CD14-positive monocyte (primary cell): ENCODE measurements at regions not wholly inside any gene's neighbourhood (a gene's known extent, or its start where the extent isn't known, plus 50 kb on each side); places are given as distances from the start of the nearest gene placed in this dataset.

Experiments used
- DNase-seq, 3 donors: peaks; one replicate each; pipeline ENCODE4 v3.0.0-alpha.2; 2011 to 2022
- H2AFZ ChIP-seq: 2 replicates; pipeline ENCODE4 v1.6.0; 2012; ENCODE audit warnings: mild to moderate bottlenecking, low read depth, low read length, inconsistent platforms; ENCODE audit not compliant: insufficient read depth, poor library complexity, severe bottlenecking
- H3K27ac ChIP-seq, 2 donors: 1 replicate in 1 of 2; 2 replicates in 1 of 2; pipeline ENCODE4 v1.5.1; 2012 to 2013; ENCODE audit warnings: low read length in 2 of 2, control low read depth in 1 of 2, inconsistent platforms in 1 of 2, low read depth in 1 of 2, mild to moderate bottlenecking in 1 of 2
- H3K27me3 ChIP-seq, 2 donors: one replicate each; pipeline versions ENCODE4 v1.6.0 to v1.6.1; 2011 to 2013; ENCODE audit warnings: low read length in 2 of 2; ENCODE audit not compliant: control insufficient read depth in 2 of 2, insufficient read depth in 2 of 2
- H3K36me3 ChIP-seq, 2 donors: replicated peaks in 1 of 2; 1 replicate in 1 of 2; 2 replicates in 1 of 2; pipeline versions ENCODE4 v1.5.1 to v1.6.1; 2012 to 2013; ENCODE audit warnings: low read length in 2 of 2, control low read depth in 1 of 2, inconsistent platforms in 1 of 2, mild to moderate bottlenecking in 1 of 2; ENCODE audit not compliant: insufficient read depth in 2 of 2, control insufficient read depth in 1 of 2
- H3K4me1 ChIP-seq, 2 donors: 1 replicate in 1 of 2; 2 replicates in 1 of 2; pipeline versions ENCODE4 v1.5.1 to v1.6.1; 2012 to 2013; ENCODE audit warnings: low read length in 2 of 2, control low read depth in 1 of 2, inconsistent platforms in 1 of 2, mild to moderate bottlenecking in 1 of 2, moderate library complexity in 1 of 2; ENCODE audit not compliant: insufficient read depth in 2 of 2, control insufficient read depth in 1 of 2
- H3K4me2 ChIP-seq: replicated peaks from 2 replicates; pipeline ENCODE3; 2012; ENCODE audit warnings: low read length, moderate library complexity, mild to moderate bottlenecking; ENCODE audit not compliant: poor library complexity, severe bottlenecking; ENCODE audit errors: extremely low read depth
- H3K4me3 ChIP-seq, 3 experiments: fragments of 200-600 bp in 1 of 3; sonication (generic) in 1 of 3; replicated peaks in 1 of 3; 1 replicate in 2 of 3; 2 replicates in 1 of 3; pipeline ENCODE4 v1.5.1; 2011 to 2013; ENCODE audit warnings: low read length in 3 of 3, mild to moderate bottlenecking in 3 of 3, control low read depth in 2 of 3, low read depth in 2 of 3, inconsistent platforms in 1 of 3, moderate library complexity in 1 of 3
- H3K79me2 ChIP-seq: 2 replicates; pipeline ENCODE4 v1.6.0; 2012; ENCODE audit warnings: mild to moderate bottlenecking, control low read depth, inconsistent platforms, low read length, moderate library complexity; ENCODE audit not compliant: insufficient read depth
- H3K9ac ChIP-seq: 2 replicates; pipeline ENCODE4 v1.6.0; 2017; ENCODE audit warnings: low read length, mild to moderate bottlenecking; ENCODE audit not compliant: insufficient read depth, poor library complexity, severe bottlenecking
- H3K9me3 ChIP-seq, 2 donors: replicated peaks in 1 of 2; 1 replicate in 1 of 2; 2 replicates in 1 of 2; pipeline versions ENCODE4 v1.5.1 to v1.6.1; 2012 to 2013; ENCODE audit warnings: low read length in 2 of 2, control low read depth in 1 of 2; ENCODE audit not compliant: control insufficient read depth in 1 of 2, insufficient read depth in 1 of 2
- H4K20me1 ChIP-seq: 2 replicates; pipeline ENCODE4 v1.6.0; 2012; ENCODE audit warnings: mild to moderate bottlenecking, low read length, control low read depth, moderate library complexity; ENCODE audit not compliant: insufficient read depth
- H3K27ac Mint-ChIP-seq, 7 donors: one replicate each; pipeline ENCODE4 v1.8.0; 2020; ENCODE audit warnings: mild to moderate bottlenecking in 7 of 7, mixed read lengths in 7 of 7, moderate library complexity in 6 of 7, inconsistent platforms in 2 of 7
- H3K27me3 Mint-ChIP-seq, 3 donors: one replicate each; pipeline ENCODE4 v1.8.0; 2021 to 2022; ENCODE audit warnings: low read depth in 3 of 3, mild to moderate bottlenecking in 3 of 3, mixed read lengths in 3 of 3, moderate library complexity in 3 of 3, inconsistent platforms in 1 of 3
- H3K36me3 Mint-ChIP-seq, 2 donors: one replicate each; pipeline ENCODE4 v1.8.0; 2020; ENCODE audit warnings: mixed read lengths in 2 of 2, inconsistent platforms in 1 of 2, mild to moderate bottlenecking in 1 of 2
- H3K4me1 Mint-ChIP-seq: one replicate; pipeline ENCODE4 v1.8.0; 2020; ENCODE audit warnings: mild to moderate bottlenecking, mixed read lengths
- H3K4me3 Mint-ChIP-seq, 2 donors: one replicate each; pipeline ENCODE4 v1.8.0; 2020; ENCODE audit warnings: mild to moderate bottlenecking in 2 of 2, mixed read lengths in 2 of 2, moderate library complexity in 1 of 2
- H3K9me3 Mint-ChIP-seq, 7 donors: one replicate each; pipeline ENCODE4 v1.8.0; 2020 to 2022; ENCODE audit warnings: mixed read lengths in 7 of 7, mild to moderate bottlenecking in 6 of 7, moderate library complexity in 6 of 7, inconsistent platforms in 2 of 7
- CTCF ChIP-seq: fragments of 200-600 bp; IDR thresholded peaks from one replicate; pipeline ENCODE4 v1.8.0; 2022; ENCODE audit warnings: antibody characterized with exemption, mild to moderate bottlenecking
- WGBS: methylation state at CpG from one replicate; pipeline ENCODE4 v1.1.5; 2013; ENCODE audit warnings: missing lambda C conversion rate; ENCODE audit not compliant: insufficient coverage; 5-methylcytosine and 5-hydroxymethylcytosine counted together
- intact Hi-C, 2 donors: fragments of 100-400 bp; cut with micrococcal nuclease; formaldehyde crosslinking; loops; one replicate each; pipeline versions ENCODE4 v1.15.0 to v1.15.1; 2023

- TF ChIP-seq CTCF, result no peak
These were observed 990.5 kb upstream of the CITED2 start for GRCh38 chr6:140364916-140365315.

GRCh38 chr6:140360651-140361050 lies 986.2 kb upstream of the CITED2 start:
- Histone ChIP-seq H3K36me3 (no peaks in the 10 kb centered on the region), H3K9ac (no peak overlapping the region), H4K20me1 (no peaks in the 10 kb centered on the region), H3K4me1 (no peaks in the 10 kb centered on the region), H3K79me2 (no peaks in the 10 kb centered on the region), H3K27me3 (no peaks in the 10 kb centered on the region), H3K4me2 (no peak overlapping the region), H3K9me3 (peaks cover 8 to 13% of the 10 kb centered on the region in 2 donors), H2AFZ (no peak overlapping the region), H3K4me3 (no peak overlapping the region), H3K27ac (no peak overlapping the region)
- Mint-ChIP-seq H3K9me3 (peaks cover 4 to 21% (median 13%) of the 10 kb centered on the region in 7 donors), H3K36me3 (no peaks in the 10 kb centered on the region), H3K27me3 (peaks cover 0 to 3% (median 0%) of the 10 kb centered on the region in 3 donors), H3K4me3 (no peak overlapping the region), H3K27ac (no peak overlapping the region), H3K4me1 (no peaks in the 10 kb centered on the region)
- intact Hi-C loops, result no loop called here
- TF ChIP-seq CTCF, result no peak
- no CpG with 5 or more reads among the region's 3 CpGs for WGBS
- no peak for DNase-seq

More at GRCh38 chr6:140364916-140365315, 990.5 kb upstream of the CITED2 start:
- no peak overlapping the region for H3K4me3 Mint-ChIP-seq
- Histone ChIP-seq H3K79me2 (no peaks in the 10 kb centered on the region), H4K20me1 (no peaks in the 10 kb centered on the region), H3K4me1 (no peaks in the 10 kb centered on the region), H3K27me3 (no peaks in the 10 kb centered on the region), H3K9me3 (peaks cover 8 to 13% of the 10 kb centered on the region in 2 donors), H2AFZ (no peak overlapping the region), H3K27ac (no peak overlapping the region), H3K9ac (no peak overlapping the region), H3K36me3 (no peaks in the 10 kb centered on the region), H3K4me3 (no peak overlapping the region), H3K4me2 (no peak overlapping the region)
- H3K36me3 Mint-ChIP-seq, result no peaks in the 10 kb centered on the region
- H3K27ac Mint-ChIP-seq, result no peak overlapping the region
- peaks cover 0 to 3% (median 0%) of the 10 kb centered on the region in 3 donors for H3K27me3 Mint-ChIP-seq
- no peak for DNase-seq
- H3K4me1 Mint-ChIP-seq, result no peaks in the 10 kb centered on the region
- intact Hi-C loops, result no loop called here
- H3K9me3 Mint-ChIP-seq, result peaks cover 9 to 26% (median 15%) of the 10 kb centered on the region in 7 donors
